ENCODE measurements at regions not wholly inside any gene's neighbourhood (a gene's known extent, or its start where the extent isn't known, plus 50 kb on each side); places are given as distances from the start of the nearest gene placed in this dataset.

DNA sequence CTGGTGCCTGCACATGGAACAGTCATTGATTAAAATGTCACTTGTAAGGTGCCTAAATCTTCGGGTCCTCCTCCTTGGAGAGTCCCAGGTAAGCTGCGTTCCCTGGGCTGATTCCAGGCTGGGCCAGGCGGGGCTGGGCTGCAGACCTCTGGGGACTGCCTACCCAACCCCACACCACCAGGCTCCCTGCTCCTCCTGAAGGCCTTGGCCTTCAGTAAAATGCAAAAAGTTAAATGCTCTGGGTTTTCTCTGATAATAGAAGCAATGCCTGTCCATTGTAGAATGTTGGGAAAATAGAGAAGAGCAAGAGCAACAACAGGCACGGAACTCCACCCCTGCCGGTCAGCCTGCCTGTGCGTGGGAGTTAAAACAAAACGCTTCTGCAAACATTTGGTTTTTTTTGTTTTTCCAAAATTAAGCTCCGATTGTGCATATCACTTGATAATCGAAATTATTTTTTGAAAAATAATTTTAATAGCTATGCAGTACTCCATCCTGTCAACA, 363.9 kb downstream of the SEC14L1 start:
- H3K36me3 Mint-ChIP-seq (ENCODE audit: unreplicated experiment) = peaks cover 17% of the 10 kb centered on the region
- no peaks in the 10 kb centered on the region for H3K4me1 Mint-ChIP-seq (ENCODE audit: unreplicated experiment)
- no peaks in the 10 kb centered on the region for H3K9me3 Mint-ChIP-seq (ENCODE audit: unreplicated experiment)
- no peak overlapping the region for H3K27ac Mint-ChIP-seq (ENCODE audit: unreplicated experiment)
- no peaks in the 10 kb centered on the region for H3K27me3 Mint-ChIP-seq (ENCODE audit: unreplicated experiment)
- H3K4me3 Mint-ChIP-seq (ENCODE audit: unreplicated experiment) = no peak overlapping the region
- TF ChIP-seq, protein P1, sequence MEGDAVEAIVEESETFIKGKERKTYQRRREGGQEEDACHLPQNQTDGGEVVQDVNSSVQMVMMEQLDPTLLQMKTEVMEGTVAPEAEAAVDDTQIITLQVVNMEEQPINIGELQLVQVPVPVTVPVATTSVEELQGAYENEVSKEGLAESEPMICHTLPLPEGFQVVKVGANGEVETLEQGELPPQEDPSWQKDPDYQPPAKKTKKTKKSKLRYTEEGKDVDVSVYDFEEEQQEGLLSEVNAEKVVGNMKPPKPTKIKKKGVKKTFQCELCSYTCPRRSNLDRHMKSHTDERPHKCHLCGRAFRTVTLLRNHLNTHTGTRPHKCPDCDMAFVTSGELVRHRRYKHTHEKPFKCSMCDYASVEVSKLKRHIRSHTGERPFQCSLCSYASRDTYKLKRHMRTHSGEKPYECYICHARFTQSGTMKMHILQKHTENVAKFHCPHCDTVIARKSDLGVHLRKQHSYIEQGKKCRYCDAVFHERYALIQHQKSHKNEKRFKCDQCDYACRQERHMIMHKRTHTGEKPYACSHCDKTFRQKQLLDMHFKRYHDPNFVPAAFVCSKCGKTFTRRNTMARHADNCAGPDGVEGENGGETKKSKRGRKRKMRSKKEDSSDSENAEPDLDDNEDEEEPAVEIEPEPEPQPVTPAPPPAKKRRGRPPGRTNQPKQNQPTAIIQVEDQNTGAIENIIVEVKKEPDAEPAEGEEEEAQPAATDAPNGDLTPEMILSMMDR (IDR thresholded peaks at IDR 0.05) = no peak
- DNase-seq (ENCODE audit: extremely low spot score, unreplicated experiment) = no peak

DNA sequence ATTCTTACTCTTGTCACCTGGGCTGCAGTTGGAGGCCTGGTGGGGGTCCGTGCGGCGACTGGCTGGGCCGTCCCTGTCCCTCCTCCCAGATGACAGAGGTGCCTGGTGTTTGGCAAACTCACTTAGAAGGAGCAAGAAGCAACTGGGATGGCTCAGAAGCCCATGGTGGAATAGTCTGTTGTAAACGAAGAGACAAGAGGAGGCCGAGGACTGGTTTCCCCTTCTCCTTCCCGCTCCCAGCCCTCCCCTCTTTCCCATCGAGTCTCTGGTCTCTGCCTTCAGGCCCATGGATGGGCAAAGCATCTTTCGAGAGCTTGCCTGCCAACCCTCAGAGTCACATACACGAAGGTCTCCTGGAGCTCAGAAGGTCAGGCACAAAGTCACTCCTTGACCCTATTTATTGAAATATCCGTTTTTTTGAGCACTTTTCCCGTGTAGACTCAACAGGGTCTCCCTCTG, 364.4 kb downstream of the SEC14L1 start:
- Mint-ChIP-seq H3K4me3 (ENCODE audit: unreplicated experiment) (no peak overlapping the region), H3K27me3 (ENCODE audit: unreplicated experiment) (no peaks in the 10 kb centered on the region), H3K9me3 (ENCODE audit: unreplicated experiment) (no peaks in the 10 kb centered on the region), H3K36me3 (ENCODE audit: unreplicated experiment) (peaks cover 14% of the 10 kb centered on the region), H3K4me1 (ENCODE audit: unreplicated experiment) (no peaks in the 10 kb centered on the region), H3K27ac (ENCODE audit: unreplicated experiment) (no peak overlapping the region)
- TF ChIP-seq, protein P1 (IDR thresholded peaks at IDR 0.05) = no peak
- DNase-seq (ENCODE audit: extremely low spot score, unreplicated experiment) = no peak

DNA sequence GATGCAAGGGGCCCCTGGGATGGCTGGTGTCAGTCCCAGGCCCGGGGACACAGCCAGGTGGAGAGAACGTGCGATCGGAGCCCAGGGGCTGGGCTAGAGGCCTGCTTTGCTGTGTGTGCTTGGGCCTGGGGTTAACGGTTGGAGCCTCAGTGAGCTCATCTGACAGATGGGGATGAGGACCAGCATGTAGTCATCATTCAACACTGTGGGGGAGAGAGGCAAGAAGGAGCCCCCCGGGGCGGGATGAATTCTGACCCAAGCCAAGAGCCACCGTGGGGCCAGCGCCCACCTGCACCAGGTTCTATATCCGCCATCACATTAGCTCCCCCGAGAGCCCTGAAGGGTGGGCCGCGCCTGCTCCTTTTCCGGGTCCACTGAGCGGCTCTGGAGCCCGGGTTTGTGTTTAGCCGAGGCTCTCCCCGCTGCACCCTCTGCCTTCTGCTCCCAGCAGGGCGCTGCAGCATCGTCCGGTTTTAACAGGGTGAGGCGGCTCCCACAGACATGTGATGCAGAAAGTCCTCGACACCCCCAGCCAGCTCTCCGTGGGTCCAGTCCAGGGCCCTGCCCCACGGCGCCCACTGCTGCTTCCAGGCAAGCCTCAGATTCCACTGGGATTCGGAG, 365.7 kb downstream of the SEC14L1 start:
- Mint-ChIP-seq H3K9me3 (ENCODE audit: unreplicated experiment) (peaks cover 4% of the 10 kb centered on the region), H3K27ac (ENCODE audit: unreplicated experiment) (no peak overlapping the region), H3K36me3 (ENCODE audit: unreplicated experiment) (peaks cover 12% of the 10 kb centered on the region), H3K4me1 (ENCODE audit: unreplicated experiment) (no peaks in the 10 kb centered on the region), H3K27me3 (ENCODE audit: unreplicated experiment) (no peaks in the 10 kb centered on the region), H3K4me3 (ENCODE audit: unreplicated experiment) (no peak overlapping the region)
- no peak for DNase-seq (ENCODE audit: extremely low spot score, unreplicated experiment)
- TF ChIP-seq, protein P1 (IDR thresholded peaks at IDR 0.05) = no peak

DNA sequence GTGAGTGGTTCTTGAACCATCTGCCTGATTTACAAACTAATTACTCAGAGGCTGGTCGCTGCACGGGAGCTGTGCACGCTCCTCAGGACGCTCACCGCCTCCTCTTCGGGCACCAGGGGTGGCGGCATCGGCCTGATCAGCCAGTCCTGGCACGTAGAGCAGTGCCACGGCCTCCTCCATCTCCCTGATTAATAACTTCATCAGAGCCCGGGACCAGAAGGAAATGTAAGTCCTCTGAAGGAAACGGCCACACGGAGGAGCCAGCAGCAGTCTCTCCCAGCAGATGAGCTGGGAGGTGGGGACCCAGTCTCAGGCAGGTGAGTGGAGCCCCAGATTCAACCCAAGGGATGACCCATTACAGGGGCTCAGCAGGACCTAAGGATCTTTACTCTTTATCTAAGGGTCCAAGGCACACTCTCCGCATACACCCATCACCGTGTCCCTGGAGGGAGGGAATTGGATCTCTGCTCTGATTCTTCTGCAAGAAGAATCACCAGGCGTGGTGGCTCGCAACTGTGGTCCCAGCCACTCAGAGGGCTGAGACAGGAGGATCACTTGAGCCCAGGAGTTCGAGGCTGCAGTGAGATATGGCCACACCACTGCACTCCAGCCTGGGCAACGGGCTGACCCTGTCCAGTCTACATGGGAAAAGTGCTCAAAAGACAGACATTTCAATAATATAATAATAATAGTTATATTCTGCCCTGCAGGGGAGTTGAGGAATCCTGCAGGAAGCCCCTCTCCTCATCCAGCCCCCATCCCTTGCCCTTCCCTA, 366.5 kb downstream of the SEC14L1 start:
- TF ChIP-seq, protein P1 (IDR thresholded peaks at IDR 0.05) = no peak
- H3K27ac Mint-ChIP-seq (ENCODE audit: unreplicated experiment) = no peak overlapping the region
- H3K4me3 Mint-ChIP-seq (ENCODE audit: unreplicated experiment) = no peak overlapping the region
- H3K36me3 Mint-ChIP-seq (ENCODE audit: unreplicated experiment) = peaks cover 8% of the 10 kb centered on the region
- no peaks in the 10 kb centered on the region for H3K27me3 Mint-ChIP-seq (ENCODE audit: unreplicated experiment)
- H3K4me1 Mint-ChIP-seq (ENCODE audit: unreplicated experiment) = no peaks in the 10 kb centered on the region
- no peak for DNase-seq (ENCODE audit: extremely low spot score, unreplicated experiment)
- H3K9me3 Mint-ChIP-seq (ENCODE audit: unreplicated experiment) = peaks cover 9% of the 10 kb centered on the region

DNA sequence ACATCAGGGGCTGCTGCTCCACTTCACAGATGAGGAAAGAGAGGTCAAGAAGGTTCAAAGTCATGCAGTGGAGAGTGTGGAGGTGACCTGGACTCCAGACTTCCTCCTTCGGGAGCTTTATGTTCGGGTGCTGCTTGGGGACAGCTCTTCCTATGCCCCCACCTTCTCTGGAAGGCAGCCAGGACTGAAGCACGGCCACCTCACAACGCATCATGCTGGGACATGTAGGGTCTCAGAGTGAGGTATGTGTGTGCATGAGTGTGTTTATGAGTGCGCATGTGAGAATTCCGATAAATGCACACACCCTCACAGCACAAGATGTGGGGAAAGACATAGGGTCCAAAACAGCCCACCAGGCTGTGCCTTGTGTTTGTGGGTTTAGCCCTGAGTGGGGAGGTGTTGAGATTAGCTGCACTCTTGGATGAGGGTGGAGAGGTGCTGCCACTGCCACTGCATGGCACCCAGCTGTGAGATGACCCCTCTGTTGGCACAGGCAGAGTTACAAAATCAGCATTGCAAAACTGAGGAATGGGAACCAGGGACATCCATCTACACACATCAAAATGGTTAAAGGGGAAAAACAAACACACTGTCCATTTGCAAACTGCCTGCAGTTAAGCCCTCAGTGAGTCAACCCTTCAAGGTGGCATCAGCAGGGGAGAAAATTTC, 367.4 kb downstream of the SEC14L1 start:
- TF ChIP-seq, protein P1 (IDR thresholded peaks at IDR 0.05) = no peak
- H3K9me3 Mint-ChIP-seq (ENCODE audit: unreplicated experiment) = peaks cover 9% of the 10 kb centered on the region
- no peak for DNase-seq (ENCODE audit: extremely low spot score, unreplicated experiment)
- no peak overlapping the region for H3K4me3 Mint-ChIP-seq (ENCODE audit: unreplicated experiment)
- H3K36me3 Mint-ChIP-seq (ENCODE audit: unreplicated experiment) = peaks cover 8% of the 10 kb centered on the region
- no peaks in the 10 kb centered on the region for H3K4me1 Mint-ChIP-seq (ENCODE audit: unreplicated experiment)
- H3K27ac Mint-ChIP-seq (ENCODE audit: unreplicated experiment) = no peak overlapping the region
- H3K27me3 Mint-ChIP-seq (ENCODE audit: unreplicated experiment) = no peaks in the 10 kb centered on the region

Measured in osteocyte (in vitro differentiated cells).